ENCODE measurements at regions not wholly inside any gene's neighbourhood (a gene's known extent, or its start where the extent isn't known, plus 50 kb on each side); places are given as distances from the start of the nearest gene placed in this dataset.
"Not testable (repeated sequence)": the region's sequence is repeated elsewhere in the genome, so short reads cannot be mapped to it uniquely, and the experiment has no call there.

DNA sequence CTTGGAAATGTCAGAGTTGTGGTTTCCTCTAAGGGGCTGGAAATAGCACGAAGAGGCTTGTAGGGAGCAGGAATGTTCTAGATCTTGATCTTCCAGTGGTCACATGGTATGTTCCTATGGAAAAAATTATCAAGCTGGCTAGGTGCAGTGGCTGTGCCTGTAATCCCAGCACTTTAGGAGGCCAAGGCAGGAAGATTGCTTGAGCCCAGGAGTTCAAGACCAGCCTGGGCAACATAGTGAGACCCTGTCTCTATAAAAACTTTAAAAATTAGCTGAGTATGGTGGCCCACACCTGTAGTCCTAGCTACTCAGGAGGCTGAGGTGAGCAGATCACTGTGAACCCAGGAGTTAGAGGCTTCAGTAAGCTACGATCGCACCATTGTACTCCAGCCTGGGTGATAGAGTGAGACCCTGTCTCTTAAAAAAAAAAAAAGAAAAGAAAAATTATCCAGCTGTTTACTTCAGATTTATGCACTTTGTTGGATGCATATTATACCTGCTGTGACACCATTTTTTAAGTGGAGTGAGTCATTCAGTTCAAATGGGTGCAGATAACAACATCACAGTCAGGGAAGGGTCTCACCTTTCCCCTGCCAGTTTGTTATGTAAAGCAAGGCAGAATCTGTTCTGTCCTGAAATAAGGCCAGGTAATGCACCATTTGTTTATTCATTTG, 65.7 kb upstream of the LYRM9 start:
- H3K36me3 ChIP-seq = no peaks in the 10 kb centered on the region
- no peaks in the 10 kb centered on the region for H3K4me1 ChIP-seq

DNA sequence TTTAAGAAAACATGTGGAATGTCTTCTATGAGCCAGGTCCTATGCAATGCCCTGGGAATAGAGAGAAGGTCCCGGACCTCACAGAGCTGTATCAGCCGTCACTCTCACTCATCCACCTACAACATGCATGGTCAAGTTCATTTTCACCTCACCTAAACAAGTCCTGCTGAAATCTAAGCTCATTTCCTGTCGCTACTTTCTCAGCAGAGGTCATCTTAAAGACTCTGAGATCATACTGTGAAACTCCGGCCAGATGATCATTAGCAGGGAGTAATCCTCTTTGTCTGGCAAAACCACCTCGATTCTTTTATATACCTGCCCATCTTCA, 66.2 kb upstream of the LYRM9 start:
- H3K4me1 ChIP-seq = no peaks in the 10 kb centered on the region
- no peak for DNase-seq
- H3K36me3 ChIP-seq = no peaks in the 10 kb centered on the region
- H3K27me3 ChIP-seq = peaks cover 2% of the 10 kb centered on the region; the same call in 1 of the 2 replicates
- TF ChIP-seq, protein P1, sequence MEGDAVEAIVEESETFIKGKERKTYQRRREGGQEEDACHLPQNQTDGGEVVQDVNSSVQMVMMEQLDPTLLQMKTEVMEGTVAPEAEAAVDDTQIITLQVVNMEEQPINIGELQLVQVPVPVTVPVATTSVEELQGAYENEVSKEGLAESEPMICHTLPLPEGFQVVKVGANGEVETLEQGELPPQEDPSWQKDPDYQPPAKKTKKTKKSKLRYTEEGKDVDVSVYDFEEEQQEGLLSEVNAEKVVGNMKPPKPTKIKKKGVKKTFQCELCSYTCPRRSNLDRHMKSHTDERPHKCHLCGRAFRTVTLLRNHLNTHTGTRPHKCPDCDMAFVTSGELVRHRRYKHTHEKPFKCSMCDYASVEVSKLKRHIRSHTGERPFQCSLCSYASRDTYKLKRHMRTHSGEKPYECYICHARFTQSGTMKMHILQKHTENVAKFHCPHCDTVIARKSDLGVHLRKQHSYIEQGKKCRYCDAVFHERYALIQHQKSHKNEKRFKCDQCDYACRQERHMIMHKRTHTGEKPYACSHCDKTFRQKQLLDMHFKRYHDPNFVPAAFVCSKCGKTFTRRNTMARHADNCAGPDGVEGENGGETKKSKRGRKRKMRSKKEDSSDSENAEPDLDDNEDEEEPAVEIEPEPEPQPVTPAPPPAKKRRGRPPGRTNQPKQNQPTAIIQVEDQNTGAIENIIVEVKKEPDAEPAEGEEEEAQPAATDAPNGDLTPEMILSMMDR (IDR thresholded peaks at IDR 0.05; ENCODE audit: low read depth, low read length) = no peak
- no peaks in the 10 kb centered on the region for H3K9me3 ChIP-seq
- no peak overlapping the region for H3K4me3 ChIP-seq (ENCODE audit: low read depth, low read length)

More for the DNA sequence above, 65.7 kb upstream of the LYRM9 start:
- Histone ChIP-seq H3K9me3 (no peaks in the 10 kb centered on the region), H3K27me3 (peaks cover 5% of the 10 kb centered on the region; the same call in 1 of the 2 replicates), H3K4me3 (ENCODE audit: low read depth, low read length) (no peak overlapping the region)
- TF ChIP-seq, protein P1 (IDR thresholded peaks at IDR 0.05; ENCODE audit: low read depth, low read length) = no peak
- no peak for DNase-seq

GRCh38 chr17:27960183-27960849, 67.2 kb upstream of the LYRM9 start:
- Histone ChIP-seq H3K4me1 (no peaks in the 10 kb centered on the region), H3K4me3 (ENCODE audit: low read depth, low read length) (no peak overlapping the region)

GRCh38 chr17:27962581-27962980, 69.4 kb upstream of the LYRM9 start:
- not testable (repeated sequence) for H3K4me1 ChIP-seq, H3K27me3 ChIP-seq

More at GRCh38 chr17:27960183-27960849, 67.2 kb upstream of the LYRM9 start:
- Histone ChIP-seq H3K36me3 (no peaks in the 10 kb centered on the region), H3K27me3 (no peaks in the 10 kb centered on the region), H3K9me3 (no peaks in the 10 kb centered on the region)
- TF ChIP-seq, protein P1 (IDR thresholded peaks at IDR 0.05; ENCODE audit: low read depth, low read length) = no peak
- DNase-seq = no peak

GRCh38 chr17:27965224-27965623, 72.1 kb upstream of the LYRM9 start:
- no peak for DNase-seq
- Histone ChIP-seq H3K36me3 (no peaks in the 10 kb centered on the region), H3K4me3 (ENCODE audit: low read depth, low read length) (no peak overlapping the region), H3K9me3 (no peaks in the 10 kb centered on the region), H3K27me3 (no peaks in the 10 kb centered on the region), H3K4me1 (no peaks in the 10 kb centered on the region)
- TF ChIP-seq, protein P1 (IDR thresholded peaks at IDR 0.05; ENCODE audit: low read depth, low read length) = no peak

More at GRCh38 chr17:27962581-27962980, 69.4 kb upstream of the LYRM9 start:
- DNase-seq; H3K9me3 ChIP-seq; H3K4me3 ChIP-seq (ENCODE audit: low read depth, low read length); H3K36me3 ChIP-seq: not testable (repeated sequence)

DNA sequence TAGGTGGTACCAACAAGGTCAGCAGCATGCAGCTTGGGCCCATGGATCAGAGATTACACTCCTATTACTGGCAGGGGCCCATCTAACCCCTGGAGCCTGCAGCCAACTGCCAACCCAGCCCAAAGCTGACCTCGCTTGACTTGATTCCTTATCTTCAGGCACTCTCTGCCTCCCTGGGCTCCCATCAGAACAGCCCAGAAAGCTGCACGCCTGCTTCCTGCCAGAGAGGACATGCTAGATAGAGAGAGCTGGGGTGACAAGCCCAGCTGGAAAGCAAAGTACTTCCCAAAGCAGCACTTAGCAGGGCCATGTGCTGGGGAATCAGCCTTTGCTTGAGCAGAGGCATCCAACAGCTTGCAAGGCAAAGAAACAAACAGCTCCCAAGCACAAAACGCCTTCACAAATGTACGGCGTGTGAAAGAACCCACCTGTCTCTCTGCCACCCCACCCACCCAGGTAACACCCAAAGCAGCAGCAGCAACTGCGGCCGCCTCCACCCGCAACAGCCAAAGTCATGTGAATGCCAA, 74.2 kb upstream of the NLK start:
- H3K36me3 ChIP-seq = no peaks in the 10 kb centered on the region
- H3K9me3 ChIP-seq = no peaks in the 10 kb centered on the region
- TF ChIP-seq, protein P1 (IDR thresholded peaks at IDR 0.05; ENCODE audit: low read depth, low read length) = no peak
- no peaks in the 10 kb centered on the region for H3K27me3 ChIP-seq
- DNase-seq = peak; percentile 51
- no peaks in the 10 kb centered on the region for H3K4me1 ChIP-seq
- no peak overlapping the region for H3K4me3 ChIP-seq (ENCODE audit: low read depth, low read length)
